Tibial nerve (tissue), 1 donor: ENCODE measurements at regions not wholly inside any gene's neighbourhood (a gene's known extent, or its start where the extent isn't known, plus 50 kb on each side); places are given as distances from the start of the nearest gene placed in this dataset. TPM values are rescaled to one million over a fixed set of nuclear protein-coding genes. Genes with fewer than 3 reads are reported as not detected.

Source experiments
- small RNA-seq: library from RNA; depleted of rRNA; stranded (forward); fragments of <200 nt; gene quantifications from one replicate; pipeline ENCODE3, GENCODE V24; 2016

Small RNA genes in the stretch of these regions (small RNA-seq; reads per million reads assigned to genes)
- gene RNA5SP142 = not detected
